ENCODE measurements at regions not wholly inside any gene's neighbourhood (a gene's known extent, or its start where the extent isn't known, plus 50 kb on each side); places are given as distances from the start of the nearest gene placed in this dataset.

DNA sequence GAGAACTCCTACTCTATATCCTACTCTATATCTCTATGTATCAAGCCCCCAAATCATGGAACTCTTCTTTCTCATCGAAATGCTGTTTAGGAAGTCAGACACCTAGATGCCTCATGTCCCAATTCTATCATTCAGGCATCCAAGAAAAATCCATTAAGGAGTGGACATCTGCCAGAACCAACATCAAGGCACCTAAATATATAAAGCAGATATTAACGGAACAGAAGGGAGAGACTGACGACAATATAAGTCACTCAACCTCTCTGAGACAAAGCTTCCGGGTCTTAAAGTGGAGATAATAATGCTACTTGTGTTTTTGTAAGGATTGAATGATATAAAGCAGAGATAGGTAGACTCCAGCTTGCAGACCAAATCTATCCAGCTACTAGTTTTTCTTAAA is 241.5 kb downstream of the NFATC2 start:
- Histone ChIP-seq H3K4me2 (ENCODE audit: low read length) (no peak overlapping the region), H3K36me3 (ENCODE audit: control insufficient read depth, insufficient read depth, low read length) (no peaks in the 10 kb centered on the region), H3K9me3 (ENCODE audit: control insufficient read depth, low read length) (no peaks in the 10 kb centered on the region), H3K4me1 (no peaks in the 10 kb centered on the region), H3K79me2 (no peaks in the 10 kb centered on the region), H3K4me3 (ENCODE audit: low read depth, low read length) (no peak overlapping the region), H3K9ac (no peak overlapping the region), H3K27me3 (ENCODE audit: control insufficient read depth, insufficient read depth, low read length) (no peaks in the 10 kb centered on the region), H3K27ac (no peak overlapping the region), H2AFZ (no peak overlapping the region)
- TF ChIP-seq, protein P1, sequence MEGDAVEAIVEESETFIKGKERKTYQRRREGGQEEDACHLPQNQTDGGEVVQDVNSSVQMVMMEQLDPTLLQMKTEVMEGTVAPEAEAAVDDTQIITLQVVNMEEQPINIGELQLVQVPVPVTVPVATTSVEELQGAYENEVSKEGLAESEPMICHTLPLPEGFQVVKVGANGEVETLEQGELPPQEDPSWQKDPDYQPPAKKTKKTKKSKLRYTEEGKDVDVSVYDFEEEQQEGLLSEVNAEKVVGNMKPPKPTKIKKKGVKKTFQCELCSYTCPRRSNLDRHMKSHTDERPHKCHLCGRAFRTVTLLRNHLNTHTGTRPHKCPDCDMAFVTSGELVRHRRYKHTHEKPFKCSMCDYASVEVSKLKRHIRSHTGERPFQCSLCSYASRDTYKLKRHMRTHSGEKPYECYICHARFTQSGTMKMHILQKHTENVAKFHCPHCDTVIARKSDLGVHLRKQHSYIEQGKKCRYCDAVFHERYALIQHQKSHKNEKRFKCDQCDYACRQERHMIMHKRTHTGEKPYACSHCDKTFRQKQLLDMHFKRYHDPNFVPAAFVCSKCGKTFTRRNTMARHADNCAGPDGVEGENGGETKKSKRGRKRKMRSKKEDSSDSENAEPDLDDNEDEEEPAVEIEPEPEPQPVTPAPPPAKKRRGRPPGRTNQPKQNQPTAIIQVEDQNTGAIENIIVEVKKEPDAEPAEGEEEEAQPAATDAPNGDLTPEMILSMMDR (IDR thresholded peaks at IDR 0.05) = no peak

DNA sequence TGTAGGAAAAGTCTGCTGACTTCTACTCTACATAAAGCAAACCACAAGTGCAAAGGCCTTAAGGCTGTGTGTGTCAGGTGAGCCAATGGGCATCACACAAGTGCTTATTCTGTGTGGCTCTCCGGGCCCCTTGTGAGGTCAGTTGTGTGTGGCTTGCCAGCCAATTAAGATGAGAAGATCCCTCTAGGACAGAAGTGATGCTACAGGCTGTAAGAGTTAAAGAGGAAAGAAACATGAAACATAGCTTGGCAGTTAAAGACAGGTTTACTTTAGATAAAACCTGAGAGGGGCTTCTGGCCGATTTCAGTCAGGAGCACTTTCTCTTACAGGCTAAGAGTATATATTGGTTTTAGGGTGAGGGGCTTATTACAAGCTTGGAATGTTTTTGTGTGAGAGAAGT is 242.4 kb downstream of the NFATC2 start:
- H3K4me3 ChIP-seq (ENCODE audit: low read depth, low read length) = no peak overlapping the region
- H2AFZ ChIP-seq = no peak overlapping the region
- H3K79me2 ChIP-seq = no peaks in the 10 kb centered on the region
- no peak overlapping the region for H3K27ac ChIP-seq
- no peaks in the 10 kb centered on the region for H3K4me1 ChIP-seq
- no peak overlapping the region for H3K4me2 ChIP-seq (ENCODE audit: low read length)
- TF ChIP-seq, protein P1 (IDR thresholded peaks at IDR 0.05) = no peak
- no peaks in the 10 kb centered on the region for H3K9me3 ChIP-seq (ENCODE audit: control insufficient read depth, low read length)
- H3K36me3 ChIP-seq (ENCODE audit: control insufficient read depth, insufficient read depth, low read length) = no peaks in the 10 kb centered on the region
- H3K9ac ChIP-seq = no peak overlapping the region
- H3K27me3 ChIP-seq (ENCODE audit: control insufficient read depth, insufficient read depth, low read length) = no peaks in the 10 kb centered on the region

DNA sequence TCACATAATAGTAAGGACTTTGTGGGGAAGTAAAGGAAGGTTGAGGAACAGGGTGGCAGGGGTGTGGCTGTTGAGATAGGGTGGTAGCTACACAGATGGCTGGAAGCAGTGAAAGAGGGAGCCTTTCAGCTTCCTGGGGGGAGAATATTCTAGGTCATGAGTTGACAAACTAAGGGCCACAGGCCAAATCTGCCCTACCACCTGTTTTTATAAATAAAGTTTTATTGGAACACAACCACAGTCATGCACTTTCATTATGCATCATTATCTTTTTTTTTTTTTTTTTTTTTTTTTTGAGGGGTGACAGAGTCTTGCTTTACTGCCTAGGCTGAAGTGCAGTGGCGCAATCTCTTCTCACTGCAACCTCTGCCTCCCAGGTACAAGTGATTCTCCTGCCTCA is 243.1 kb downstream of the NFATC2 start:
- no peaks in the 10 kb centered on the region for H3K9me3 ChIP-seq (ENCODE audit: control insufficient read depth, low read length)
- H3K4me2 ChIP-seq (ENCODE audit: low read length) = no peak overlapping the region
- no peaks in the 10 kb centered on the region for H3K27me3 ChIP-seq (ENCODE audit: control insufficient read depth, insufficient read depth, low read length)
- no peaks in the 10 kb centered on the region for H3K79me2 ChIP-seq
- H3K36me3 ChIP-seq (ENCODE audit: control insufficient read depth, insufficient read depth, low read length) = no peaks in the 10 kb centered on the region
- H3K27ac ChIP-seq = no peak overlapping the region
- H3K9ac ChIP-seq = no peak overlapping the region
- H2AFZ ChIP-seq = no peak overlapping the region
- TF ChIP-seq, protein P1 (IDR thresholded peaks at IDR 0.05) = no peak
- H3K4me1 ChIP-seq = no peaks in the 10 kb centered on the region
- H3K4me3 ChIP-seq (ENCODE audit: low read depth, low read length) = no peak overlapping the region

DNA sequence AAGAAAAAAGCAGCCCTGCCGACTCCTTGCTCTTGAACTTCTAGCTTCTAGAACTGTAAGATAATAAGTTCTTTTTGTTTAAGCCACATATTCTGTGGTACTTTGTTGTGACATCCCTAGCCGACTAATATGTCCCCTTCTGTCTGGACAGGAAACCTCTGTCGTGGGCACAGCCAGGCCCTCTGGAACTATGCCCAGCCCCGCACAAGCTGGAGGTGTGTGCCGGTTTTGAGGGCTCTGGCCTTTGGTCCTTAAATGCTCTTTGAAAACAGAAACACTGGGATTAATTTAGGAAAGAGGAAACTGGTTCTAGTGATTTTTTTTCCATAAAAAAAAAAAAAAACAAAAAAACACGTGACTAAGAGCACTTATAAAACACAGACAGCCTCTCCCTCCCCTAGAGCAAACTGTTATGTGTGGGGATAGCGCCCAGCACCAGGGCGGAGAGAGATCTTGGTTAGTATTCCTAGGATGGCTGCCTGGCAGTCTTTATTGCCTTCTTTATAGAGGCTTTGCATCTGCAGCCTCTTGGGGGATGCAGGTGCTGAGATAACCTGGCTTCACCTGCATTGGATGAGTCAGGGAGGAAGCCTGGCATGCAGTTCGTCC is 244.3 kb downstream of the NFATC2 start:
- Histone ChIP-seq H3K9me3 (ENCODE audit: control insufficient read depth, low read length) (no peaks in the 10 kb centered on the region), H3K27ac (no peak overlapping the region), H3K79me2 (no peaks in the 10 kb centered on the region), H3K27me3 (ENCODE audit: control insufficient read depth, insufficient read depth, low read length) (no peaks in the 10 kb centered on the region), H2AFZ (no peak overlapping the region), H3K36me3 (ENCODE audit: control insufficient read depth, insufficient read depth, low read length) (no peaks in the 10 kb centered on the region), H3K9ac (no peak overlapping the region), H3K4me3 (ENCODE audit: low read depth, low read length) (no peak overlapping the region), H3K4me2 (ENCODE audit: low read length) (no peak overlapping the region), H3K4me1 (no peaks in the 10 kb centered on the region)
- TF ChIP-seq, protein P1 (IDR thresholded peaks at IDR 0.05) = no peak

Data from parathyroid adenoma (tissue), 2 donors.